Astrocyte (in vitro differentiated cells and primary cell): ENCODE measurements at regions not wholly inside any gene's neighbourhood (a gene's known extent, or its start where the extent isn't known, plus 50 kb on each side); places are given as distances from the start of the nearest gene placed in this dataset.

Experiments used
- EZH2 ChIP-seq: IDR thresholded peaks from 2 replicates; pipeline ENCODE4 v1.6.1; 2012; ENCODE audit warnings: mild to moderate bottlenecking, low read length, inconsistent platforms; ENCODE audit not compliant: insufficient read depth
- TF ChIP-seq, protein P1 (sequence below): IDR thresholded peaks from 2 replicates; pipeline ENCODE4 v1.5.1; 2011; ENCODE audit warnings: low read depth, mild to moderate bottlenecking, inconsistent platforms, low read length, moderate library complexity; ENCODE audit not compliant: insufficient read depth

DNA sequence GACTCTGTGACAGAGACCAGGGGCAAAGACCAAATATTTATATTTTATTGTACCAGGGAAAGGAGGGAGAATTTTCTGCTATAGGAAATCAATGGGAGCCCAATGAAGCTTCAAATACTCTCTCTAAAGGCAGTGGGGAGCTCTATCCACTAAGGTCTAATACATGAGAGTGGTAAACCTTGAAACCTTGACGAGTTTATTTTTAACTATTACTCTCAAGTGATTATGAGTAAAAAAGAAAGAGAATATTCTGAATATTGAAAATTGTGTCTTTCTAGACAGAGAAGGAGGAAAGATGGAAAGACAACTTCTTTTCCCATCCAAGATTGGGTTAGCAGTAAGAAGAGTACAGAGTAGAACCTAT lies 1722.1 kb upstream of the SEL1L start:
- TF ChIP-seq, protein P1, sequence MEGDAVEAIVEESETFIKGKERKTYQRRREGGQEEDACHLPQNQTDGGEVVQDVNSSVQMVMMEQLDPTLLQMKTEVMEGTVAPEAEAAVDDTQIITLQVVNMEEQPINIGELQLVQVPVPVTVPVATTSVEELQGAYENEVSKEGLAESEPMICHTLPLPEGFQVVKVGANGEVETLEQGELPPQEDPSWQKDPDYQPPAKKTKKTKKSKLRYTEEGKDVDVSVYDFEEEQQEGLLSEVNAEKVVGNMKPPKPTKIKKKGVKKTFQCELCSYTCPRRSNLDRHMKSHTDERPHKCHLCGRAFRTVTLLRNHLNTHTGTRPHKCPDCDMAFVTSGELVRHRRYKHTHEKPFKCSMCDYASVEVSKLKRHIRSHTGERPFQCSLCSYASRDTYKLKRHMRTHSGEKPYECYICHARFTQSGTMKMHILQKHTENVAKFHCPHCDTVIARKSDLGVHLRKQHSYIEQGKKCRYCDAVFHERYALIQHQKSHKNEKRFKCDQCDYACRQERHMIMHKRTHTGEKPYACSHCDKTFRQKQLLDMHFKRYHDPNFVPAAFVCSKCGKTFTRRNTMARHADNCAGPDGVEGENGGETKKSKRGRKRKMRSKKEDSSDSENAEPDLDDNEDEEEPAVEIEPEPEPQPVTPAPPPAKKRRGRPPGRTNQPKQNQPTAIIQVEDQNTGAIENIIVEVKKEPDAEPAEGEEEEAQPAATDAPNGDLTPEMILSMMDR: no peak
- TF ChIP-seq EZH2: no peak
